OCI-LY7 (cell line): ENCODE measurements at regions not wholly inside any gene's neighbourhood (a gene's known extent, or its start where the extent isn't known, plus 50 kb on each side); places are given as distances from the start of the nearest gene placed in this dataset.

Experiments
- BruUV-seq: library from RNA; stranded (reverse); fragments of 400-500 nt; replicated peaks from 2 replicates; lab custom pipeline; 2021; lab: Mats Ljungman, UMichigan
- CTCF ChIA-PET: fragments of 300-600 bp; sonication (Branson Sonifier 250); formaldehyde crosslinking; loops from one replicate; lab custom pipeline; 2022; ENCODE audit warnings: antibody characterized with exemption; ENCODE audit not compliant: unreplicated experiment; lab: Charles Lee
- POLR2A ChIA-PET: fragments of 300-600 bp; sonication (Branson Sonifier 250); formaldehyde crosslinking; loops from one replicate; lab custom pipeline; 2022; ENCODE audit warnings: antibody characterized with exemption; lab: Charles Lee
- DNase-seq: peaks from one replicate; pipeline ENCODE4 v3.0.0-alpha.2; 2015; ENCODE audit warnings: low spot score
- H2AFZ ChIP-seq: fragments of 200-600 bp; sonication (generic), shearing (Covaris generic); 2 replicates; pipeline ENCODE4 v1.6.1; 2014; ENCODE audit warnings: mild to moderate bottlenecking, antibody characterized with exemption, low read length, moderate library complexity
- H3K27ac ChIP-seq: fragments of 200-600 bp; sonication (generic); 2 replicates; pipeline ENCODE4 v1.5.1; 2014; ENCODE audit warnings: mixed run types, low read depth, mild to moderate bottlenecking, moderate library complexity, low read length, inconsistent platforms; ENCODE audit not compliant: poor library complexity, severe bottlenecking
- H3K36me3 ChIP-seq: fragments of 200-600 bp; sonication (generic); 2 replicates; pipeline ENCODE4 v1.6.1; 2014; ENCODE audit warnings: mild to moderate bottlenecking, antibody characterized with exemption, low read length, moderate library complexity, mixed read lengths; ENCODE audit not compliant: insufficient read depth
- H3K4me1 ChIP-seq: fragments of 200-600 bp; sonication (generic); 2 replicates; pipeline ENCODE4 v1.5.1; 2014; ENCODE audit warnings: mild to moderate bottlenecking, low read length; ENCODE audit not compliant: insufficient read depth, poor library complexity, severe bottlenecking
- H3K4me2 ChIP-seq: fragments of 200-600 bp; sonication (generic); 2 replicates; pipeline ENCODE4 v1.6.1; 2014; ENCODE audit warnings: mild to moderate bottlenecking, low read length
- H3K4me3 ChIP-seq: fragments of 200-600 bp; sonication (generic); 2 replicates; pipeline ENCODE4 v1.5.1; 2014; ENCODE audit warnings: mild to moderate bottlenecking, low read depth, low read length; ENCODE audit not compliant: poor library complexity, severe bottlenecking
- H3K79me2 ChIP-seq: fragments of 200-600 bp; sonication (generic); 2 replicates; pipeline ENCODE4 v1.6.1; 2016; ENCODE audit warnings: low read depth, mild to moderate bottlenecking, low read length, moderate library complexity, mixed read lengths; ENCODE audit not compliant: insufficient read depth
- H3K9me2 ChIP-seq: fragments of 200-600 bp; sonication (generic); 2 replicates; pipeline ENCODE4 v1.6.1; 2016; ENCODE audit warnings: mild to moderate bottlenecking, low read length, mixed read lengths; ENCODE audit not compliant: insufficient read depth
- H3K9me3 ChIP-seq: fragments of 200-600 bp; sonication (generic); 2 replicates; pipeline ENCODE4 v1.6.1; 2014; ENCODE audit warnings: mild to moderate bottlenecking, mixed run types, low read length, mixed read lengths
- H4K20me1 ChIP-seq: fragments of 200-600 bp; sonication (generic); 2 replicates; pipeline ENCODE4 v1.6.1; 2014; ENCODE audit warnings: mild to moderate bottlenecking, antibody characterized with exemption, low read length, moderate library complexity, mixed read lengths; ENCODE audit not compliant: insufficient read depth
- EZH2phosphoT487 ChIP-seq: fragments of 200-600 bp; sonication (generic); IDR thresholded peaks from 2 replicates; pipeline ENCODE4 v1.6.1; 2018; ENCODE audit warnings: low read depth, borderline replicate concordance, mild to moderate bottlenecking, mixed run types, antibody characterized with exemption, low read length, moderate library complexity, mixed read lengths
- intact Hi-C: fragments of 100-400 bp; cut with micrococcal nuclease; formaldehyde crosslinking; loops from one replicate; pipeline ENCODE4 v1.10.0; 2022; ENCODE audit not compliant: unreplicated experiment
- TF ChIP-seq, protein P1 (sequence below): fragments of 200-600 bp; sonication (generic); conservative IDR thresholded peaks from 2 replicates; pipeline ENCODE4 v1.5.1; 2014; ENCODE audit warnings: mild to moderate bottlenecking, antibody characterized with exemption, low read length, moderate library complexity, mixed read lengths

- no peak overlapping the region for H3K4me2 ChIP-seq
- no peaks in the 10 kb centered on the region for H4K20me1 ChIP-seq
- no peaks in the 10 kb centered on the region for H3K36me3 ChIP-seq
- TF ChIP-seq, protein P1, sequence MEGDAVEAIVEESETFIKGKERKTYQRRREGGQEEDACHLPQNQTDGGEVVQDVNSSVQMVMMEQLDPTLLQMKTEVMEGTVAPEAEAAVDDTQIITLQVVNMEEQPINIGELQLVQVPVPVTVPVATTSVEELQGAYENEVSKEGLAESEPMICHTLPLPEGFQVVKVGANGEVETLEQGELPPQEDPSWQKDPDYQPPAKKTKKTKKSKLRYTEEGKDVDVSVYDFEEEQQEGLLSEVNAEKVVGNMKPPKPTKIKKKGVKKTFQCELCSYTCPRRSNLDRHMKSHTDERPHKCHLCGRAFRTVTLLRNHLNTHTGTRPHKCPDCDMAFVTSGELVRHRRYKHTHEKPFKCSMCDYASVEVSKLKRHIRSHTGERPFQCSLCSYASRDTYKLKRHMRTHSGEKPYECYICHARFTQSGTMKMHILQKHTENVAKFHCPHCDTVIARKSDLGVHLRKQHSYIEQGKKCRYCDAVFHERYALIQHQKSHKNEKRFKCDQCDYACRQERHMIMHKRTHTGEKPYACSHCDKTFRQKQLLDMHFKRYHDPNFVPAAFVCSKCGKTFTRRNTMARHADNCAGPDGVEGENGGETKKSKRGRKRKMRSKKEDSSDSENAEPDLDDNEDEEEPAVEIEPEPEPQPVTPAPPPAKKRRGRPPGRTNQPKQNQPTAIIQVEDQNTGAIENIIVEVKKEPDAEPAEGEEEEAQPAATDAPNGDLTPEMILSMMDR, result no peak
- no peak for TF ChIP-seq EZH2phosphoT487
- POLR2A ChIA-PET, result no interaction called here
- H3K4me3 ChIP-seq, result no peak overlapping the region
- no peaks in the 10 kb centered on the region for H3K79me2 ChIP-seq
- H3K9me2 ChIP-seq, result no peaks in the 10 kb centered on the region
- H3K27ac ChIP-seq, result no peak overlapping the region
- H3K9me3 ChIP-seq, result no peaks in the 10 kb centered on the region
- intact Hi-C loops, result no loop called here
- no peak overlapping the region for H2AFZ ChIP-seq
- BruUV-seq, result no TSS peak
- DNase-seq, result no peak
- H3K4me1 ChIP-seq, result no peaks in the 10 kb centered on the region
- CTCF ChIA-PET, result no interaction called here
Observed at GRCh38 chr10:70962686-70963085, 74.3 kb upstream of the PCBD1 start.

DNA sequence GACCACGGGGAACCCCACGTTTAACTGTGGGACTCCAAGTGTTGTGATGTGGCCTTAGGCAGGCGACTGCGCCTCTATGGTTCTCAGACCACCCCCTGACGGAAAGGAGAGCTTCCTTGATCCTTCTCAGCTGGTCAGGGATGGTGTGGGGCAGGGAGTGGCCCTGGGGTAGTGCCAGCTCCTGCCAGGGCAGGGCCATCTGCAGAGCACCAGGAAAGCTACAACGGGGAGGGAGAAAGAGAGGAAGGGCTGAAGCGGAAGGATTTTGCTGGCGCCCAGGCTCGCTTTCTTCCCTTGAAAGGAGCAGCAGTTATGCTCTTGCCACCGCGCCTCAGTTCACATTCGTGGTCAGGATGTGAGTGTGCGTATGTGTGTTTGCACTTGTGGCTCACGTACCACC is 74.9 kb upstream of the PCBD1 start:
- ChIA-PET POLR2A (no interaction called here), CTCF (no interaction called here)
- H3K4me2 ChIP-seq, result no peak overlapping the region
- no peaks in the 10 kb centered on the region for H3K9me3 ChIP-seq
- BruUV-seq, result no TSS peak
- no peaks in the 10 kb centered on the region for H3K4me1 ChIP-seq
- no peaks in the 10 kb centered on the region for H4K20me1 ChIP-seq
- TF ChIP-seq, protein P1, result no peak
- TF ChIP-seq EZH2phosphoT487, result no peak
- no peak overlapping the region for H3K4me3 ChIP-seq
- no peak for DNase-seq
- H3K27ac ChIP-seq, result no peak overlapping the region
- H2AFZ ChIP-seq, result no peak overlapping the region
- no peaks in the 10 kb centered on the region for H3K9me2 ChIP-seq
- H3K79me2 ChIP-seq, result no peaks in the 10 kb centered on the region
- intact Hi-C loops, result no loop called here
- no peaks in the 10 kb centered on the region for H3K36me3 ChIP-seq

DNA sequence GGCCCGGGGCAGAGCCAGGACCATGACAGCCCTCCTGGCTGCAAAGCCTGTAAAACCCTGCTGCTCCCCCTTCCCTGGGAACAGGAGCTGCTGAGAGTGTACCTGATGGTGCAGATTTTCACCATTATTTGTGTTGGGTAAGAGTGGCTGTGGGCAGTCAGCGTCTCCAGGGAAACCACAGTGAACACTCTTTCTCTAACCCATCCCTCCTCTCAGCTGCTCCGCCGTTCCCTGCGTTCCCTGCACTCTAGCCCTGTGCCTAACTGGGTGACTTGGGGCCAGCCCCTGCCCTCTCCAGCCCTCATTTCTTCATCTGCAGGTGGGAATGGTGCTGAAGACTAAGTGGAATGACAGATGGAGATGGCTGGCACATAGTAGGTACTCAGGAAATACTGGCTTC is 75.9 kb upstream of the PCBD1 start:
- Histone ChIP-seq H3K79me2 (no peaks in the 10 kb centered on the region), H3K4me1 (no peaks in the 10 kb centered on the region), H3K9me3 (no peaks in the 10 kb centered on the region), H3K4me2 (no peak overlapping the region), H3K9me2 (no peaks in the 10 kb centered on the region), H3K36me3 (no peaks in the 10 kb centered on the region), H2AFZ (no peak overlapping the region), H3K27ac (no peak overlapping the region), H3K4me3 (no peak overlapping the region), H4K20me1 (no peaks in the 10 kb centered on the region)
- no TSS peak for BruUV-seq
- ChIA-PET POLR2A (no interaction called here), CTCF (no interaction called here)
- intact Hi-C loops, result no loop called here
- TF ChIP-seq, protein P1, result no peak
- no peak for TF ChIP-seq EZH2phosphoT487
- DNase-seq, result no peak
